Activated T-helper 1 cell treated with anti-CD3 and anti-CD28 coated beads, Interleukin-12 subunit alpha, Interleukin-12 subunit beta, Interleukin-2, Interleukin-4 antibody, amounts not matched to agents 30 ng/mL and 10 ng/mL and 1 ng/mL, durations not matched to agents 14 hours and 24 hours and 36 hours (primary cell): ENCODE measurements at regions not wholly inside any gene's neighbourhood (a gene's known extent, or its start where the extent isn't known, plus 50 kb on each side); places are given as distances from the start of the nearest gene placed in this dataset.

Experiments used
- DNase-seq: peaks from one replicate; pipeline ENCODE4 v3.0.0; 2021; ENCODE audit warnings: low spot score
- H3K27ac Mint-ChIP-seq: one replicate; pipeline ENCODE4 v1.8.0; 2021; ENCODE audit warnings: mild to moderate bottlenecking, mixed read lengths
- H3K27me3 Mint-ChIP-seq: one replicate; pipeline ENCODE4 v1.8.0; 2022; ENCODE audit warnings: mild to moderate bottlenecking, moderate library complexity, mixed read lengths; ENCODE audit not compliant: insufficient read depth
- H3K36me3 Mint-ChIP-seq: one replicate; pipeline ENCODE4 v1.8.0; 2021; ENCODE audit warnings: low read depth, mixed read lengths
- H3K4me1 Mint-ChIP-seq: one replicate; pipeline ENCODE4 v1.8.0; 2021; ENCODE audit warnings: low read depth, mixed read lengths
- H3K4me3 Mint-ChIP-seq: one replicate; pipeline ENCODE4 v1.8.0; 2021; ENCODE audit warnings: mild to moderate bottlenecking, moderate library complexity, mixed read lengths
- H3K9me3 Mint-ChIP-seq: one replicate; pipeline ENCODE4 v1.8.0; 2021; ENCODE audit warnings: mixed read lengths
- intact Hi-C: fragments of 100-400 bp; cut with micrococcal nuclease; formaldehyde crosslinking; loops from one replicate; pipeline ENCODE4 v1.15.1; 2024

- Mint-ChIP-seq H3K4me3 (no peak overlapping the region), H3K4me1 (no peaks in the 10 kb centered on the region), H3K9me3 (no peaks in the 10 kb centered on the region), H3K27me3 (peaks cover 7% of the 10 kb centered on the region), H3K36me3 (no peaks in the 10 kb centered on the region), H3K27ac (no peak overlapping the region)
- no peak for DNase-seq
- intact Hi-C loops = no loop called here
Measured at GRCh38 chr22:22032099-22032905, 49.7 kb upstream of the TOP3B start.
